ENCODE measurements at regions not wholly inside any gene's neighbourhood (a gene's known extent, or its start where the extent isn't known, plus 50 kb on each side); places are given as distances from the start of the nearest gene placed in this dataset.
"Not testable (repeated sequence)": the region's sequence is repeated elsewhere in the genome, so short reads cannot be mapped to it uniquely, and the experiment has no call there.

GRCh38 chr2:36123995-36124394 is 231.6 kb upstream of the CRIM1 start:
- no peaks in the 10 kb centered on the region for H3K36me3 ChIP-seq
- no peaks in the 10 kb centered on the region for H3K27me3 ChIP-seq
- TF ChIP-seq POLR2A (IDR thresholded peaks at IDR 0.05) = no peak
- no peak for TF ChIP-seq CTCF (IDR thresholded peaks at IDR 0.05)
- no peak overlapping the region for H3K27ac ChIP-seq
- 70 to 79% (median 74%) methylated on average over 2 of the region's 2 CpGs for WGBS, 4 donors
- ATAC-seq (no peak), DNase-seq (no peak)
- peaks cover 0 to 3% (median 0%) of the 10 kb centered on the region in 12 donors for H3K9me3 ChIP-seq
- H3K4me1 ChIP-seq = no peaks in the 10 kb centered on the region
- H3K4me3 ChIP-seq = no peak overlapping the region
- intact Hi-C loops (cut with DNase I) = no loop called here

- WGBS, 4 donors = 81 to 90% (median 86%) methylated on average over 3 of the region's 3 CpGs
- Histone ChIP-seq H3K36me3 (no peaks in the 10 kb centered on the region), H3K9me3 (peaks cover 0 to 22% (median 3%) of the 10 kb centered on the region in 12 donors), H3K4me1 (no peaks in the 10 kb centered on the region), H3K27ac (no peak overlapping the region), H3K4me3 (no peak overlapping the region), H3K27me3 (no peaks in the 10 kb centered on the region)
- ATAC-seq = no peak
- no peak for TF ChIP-seq CTCF (IDR thresholded peaks at IDR 0.05)
- TF ChIP-seq POLR2A (IDR thresholded peaks at IDR 0.05) = no peak
- no peak for DNase-seq
- intact Hi-C loops (cut with DNase I) = no loop called here
Measured at GRCh38 chr2:36097022-36097421, 258.6 kb upstream of the CRIM1 start.

GRCh38 chr2:36091844-36092741 is 263.5 kb upstream of the CRIM1 start:
- DNase-seq; ATAC-seq; H3K27ac ChIP-seq; H3K4me3 ChIP-seq; H3K27me3 ChIP-seq; H3K4me1 ChIP-seq; H3K36me3 ChIP-seq; intact Hi-C loops (cut with DNase I): not testable (repeated sequence)
- WGBS, 4 donors = 91 to 96% (median 92%) methylated on average over 10 to 26 of the region's 26 CpGs
- H3K9me3 ChIP-seq = peaks cover 0 to 22% (median 4%) of the 10 kb centered on the region in 12 donors

GRCh38 chr2:36088716-36089328 is 266.8 kb upstream of the CRIM1 start:
- WGBS, 4 donors = 68 to 82% (median 73%) methylated on average over 3 to 4 of the region's 4 CpGs
- no peak for TF ChIP-seq CTCF (IDR thresholded peaks at IDR 0.05)
- TF ChIP-seq POLR2A (IDR thresholded peaks at IDR 0.05) = no peak

More at GRCh38 chr2:36088716-36089328, 266.8 kb upstream of the CRIM1 start:
- no peak for DNase-seq
- Histone ChIP-seq H3K36me3 (no peaks in the 10 kb centered on the region), H3K9me3 (peaks cover 0 to 10% (median 1%) of the 10 kb centered on the region in 12 donors), H3K27me3 (no peaks in the 10 kb centered on the region), H3K4me1 (no peaks in the 10 kb centered on the region), H3K27ac (no peak overlapping the region), H3K4me3 (no peak overlapping the region)
- intact Hi-C loops (cut with DNase I) = no loop called here
- ATAC-seq = no peak
